Fibroblast of skin of right biceps (primary cell): ENCODE measurements at regions not wholly inside any gene's neighbourhood (a gene's known extent, or its start where the extent isn't known, plus 50 kb on each side); places are given as distances from the start of the nearest gene placed in this dataset.
A peak's percentile ranks its signal among the peaks of the same experiment; 100 is the strongest.

ENCODE experiments used
- DNase-seq: peaks from one replicate; pipeline ENCODE4 v3.0.0-alpha.2; 2013

DNA sequence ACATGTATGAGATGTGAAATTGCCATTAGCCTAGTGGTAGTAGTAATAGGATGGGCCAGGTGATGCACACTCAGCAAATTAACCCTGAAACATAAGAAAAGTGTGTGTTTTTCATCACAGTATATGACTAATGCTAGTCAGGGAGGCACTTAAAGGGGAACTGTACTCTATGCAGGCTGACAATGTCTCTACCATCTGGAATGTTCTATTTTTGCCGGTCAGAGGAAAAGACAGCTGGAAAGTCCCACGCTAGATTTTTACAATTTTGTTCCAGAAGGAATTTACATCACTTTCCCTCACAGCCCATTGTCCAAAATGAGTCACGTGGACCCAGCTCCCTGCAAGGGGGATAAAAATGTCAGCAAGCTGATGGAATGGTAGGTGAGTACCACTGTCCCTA, 746.3 kb upstream of the CHAC2 start:
- DNase-seq = peak; percentile 66

DNA sequence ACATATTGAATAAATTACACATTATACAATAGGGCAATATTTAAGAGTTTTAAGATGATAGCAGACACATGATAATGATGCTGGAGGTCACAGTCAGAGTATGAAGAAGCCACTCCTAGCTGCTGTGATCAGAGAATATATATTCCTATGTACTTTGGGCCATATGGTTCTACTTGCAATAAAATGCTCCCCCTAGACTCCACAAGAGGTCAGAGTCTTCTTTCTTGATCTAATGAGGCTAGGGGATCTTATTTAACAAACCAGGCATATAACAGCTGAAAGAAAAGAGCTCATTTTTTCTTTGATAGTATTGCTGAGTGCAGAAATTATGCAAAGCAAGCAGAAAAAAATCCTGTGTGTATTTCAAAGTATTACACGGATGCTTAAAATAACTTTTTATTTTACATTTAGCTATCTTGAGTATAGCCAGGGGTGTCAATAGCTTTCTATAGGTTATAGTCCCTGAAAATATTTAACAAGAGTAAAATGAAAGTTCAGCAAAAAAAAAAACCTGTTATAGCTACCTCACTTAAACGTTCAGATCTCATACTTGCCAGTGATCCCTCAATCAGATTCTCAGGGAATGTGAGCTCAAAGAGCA, 748.7 kb upstream of the CHAC2 start:
- peak; percentile 36 for DNase-seq

DNA sequence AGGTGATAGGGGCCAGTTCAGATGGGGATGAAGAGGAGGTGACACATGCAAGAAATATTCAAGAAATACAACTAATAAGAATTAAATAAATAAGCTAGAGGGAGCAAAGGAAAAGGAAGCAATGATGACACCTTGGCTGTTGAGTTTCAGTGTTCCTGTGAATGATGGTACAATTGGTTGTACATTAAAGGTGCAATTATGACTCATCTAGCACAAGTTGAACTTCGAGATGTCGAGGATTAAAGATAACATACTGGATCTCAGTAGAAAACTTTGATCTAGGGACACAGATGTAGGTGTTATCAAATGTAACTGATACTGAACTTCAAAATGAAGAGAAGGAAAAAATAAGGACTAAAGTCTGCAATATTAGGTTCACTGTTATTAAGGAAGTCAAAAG, 760.6 kb upstream of the CHAC2 start:
- no peak for DNase-seq

DNA sequence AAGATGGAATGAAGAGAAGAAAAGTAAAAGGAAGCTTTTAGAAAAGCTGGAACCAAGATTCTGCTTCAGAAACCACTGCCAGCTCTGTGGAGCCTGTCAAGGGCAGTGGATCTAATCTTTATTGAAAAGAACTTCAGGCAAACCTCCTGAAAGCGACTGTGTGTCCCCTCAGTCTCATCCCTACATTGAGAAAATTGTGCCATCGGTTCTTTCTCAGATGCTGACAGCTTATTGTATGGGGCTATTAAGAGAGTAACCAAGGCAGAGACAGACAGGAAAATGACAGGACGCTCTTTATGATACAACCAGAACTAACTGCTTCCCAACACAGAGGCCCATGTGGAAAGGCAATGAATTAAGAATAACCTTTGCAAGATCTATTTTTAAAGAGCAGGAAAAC, 763.2 kb upstream of the CHAC2 start:
- DNase-seq = no peak

DNA sequence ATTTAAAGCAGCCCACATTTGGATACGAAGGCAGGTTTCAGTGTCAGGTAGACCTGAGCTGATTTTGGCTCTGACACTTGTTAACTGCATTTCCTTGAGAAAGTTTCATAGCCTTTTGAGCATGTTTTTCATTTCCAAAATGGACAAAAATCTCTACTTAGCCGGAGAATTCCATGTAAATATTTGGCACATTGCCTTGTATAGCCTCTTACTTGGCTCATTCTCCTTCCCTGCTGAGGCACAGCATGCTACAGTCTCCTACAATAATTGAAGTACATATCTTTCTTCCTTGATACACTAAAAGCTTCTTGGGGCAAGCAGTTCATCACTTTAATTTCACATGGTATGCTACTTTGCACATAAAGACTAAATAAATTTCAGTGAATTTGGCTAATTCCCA, 772.2 kb upstream of the CHAC2 start:
- no peak for DNase-seq

DNA sequence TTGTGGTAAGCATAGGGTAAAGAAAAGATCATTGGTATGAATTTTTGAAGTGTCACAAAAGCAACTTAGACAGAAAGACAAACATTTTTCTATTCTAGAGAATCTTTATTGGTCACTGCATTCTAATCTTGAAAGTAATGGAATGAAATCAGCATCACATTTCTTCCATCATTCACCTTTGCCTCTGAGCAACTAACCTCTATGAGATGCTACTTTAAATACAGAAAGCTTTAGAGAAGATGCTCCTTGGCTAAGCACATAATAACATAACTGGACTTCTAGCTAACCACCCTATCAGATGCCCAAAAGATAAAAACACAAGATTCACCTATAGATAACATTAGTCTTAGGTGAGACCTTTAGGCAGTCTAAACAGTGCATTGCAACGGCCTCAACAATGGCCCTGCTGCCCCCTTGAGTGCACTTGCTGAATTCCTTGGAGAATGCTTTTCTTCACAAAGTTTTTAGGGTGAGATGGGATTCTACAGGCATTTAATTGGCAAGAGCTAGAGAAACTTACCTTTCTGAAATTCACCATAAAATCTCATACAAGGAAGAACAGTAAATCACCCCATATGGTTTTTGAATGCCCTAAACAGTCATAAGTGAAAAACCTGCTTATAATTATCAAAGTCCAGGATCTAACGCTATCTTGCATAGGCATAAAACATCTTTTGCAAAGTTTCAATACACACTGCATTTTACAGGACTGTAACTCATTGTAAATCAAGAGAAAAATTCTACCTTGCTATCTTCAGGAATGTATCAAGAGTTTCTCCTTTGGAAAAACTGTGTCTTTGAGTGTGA, 791.3 kb upstream of the CHAC2 start:
- DNase-seq = peak; percentile 26

DNA sequence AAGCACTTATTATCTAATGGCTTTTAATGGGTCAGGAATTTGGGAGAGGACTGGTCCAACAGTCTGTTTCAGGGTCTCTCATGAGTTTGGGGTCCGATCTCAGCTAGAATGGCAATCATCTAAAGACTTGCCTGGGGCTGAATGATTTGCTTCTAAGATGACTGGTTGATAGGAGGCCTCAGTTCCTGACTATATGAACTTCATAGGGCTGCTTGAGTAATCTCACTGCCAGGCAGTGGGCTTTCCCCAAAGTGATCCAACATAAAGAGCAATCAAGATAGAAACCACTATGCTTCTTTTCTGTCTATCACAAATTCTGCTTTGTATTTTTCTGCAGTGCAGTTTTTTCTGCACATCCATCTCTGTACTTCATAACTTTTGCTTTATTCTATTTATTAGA, 793.5 kb upstream of the CHAC2 start:
- no peak for DNase-seq

DNA sequence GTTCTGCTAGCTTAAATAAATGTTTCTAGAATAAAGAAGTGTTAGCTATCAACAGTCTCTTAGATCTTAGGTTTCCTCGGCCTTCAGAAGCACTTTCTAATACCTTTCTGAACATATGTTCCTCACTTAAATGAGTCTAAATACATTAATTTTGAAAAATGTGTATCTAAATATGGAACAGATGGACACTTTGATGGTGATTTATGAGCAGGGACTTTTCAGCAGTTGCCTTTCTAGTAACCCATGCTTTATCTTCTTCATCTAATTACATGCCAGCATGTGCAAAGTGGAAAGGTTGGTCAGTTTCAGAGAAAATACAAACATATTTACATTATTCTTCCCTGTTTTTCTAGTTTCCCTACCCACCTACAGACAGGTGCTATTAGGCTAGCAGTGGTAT, 797.0 kb upstream of the CHAC2 start:
- no peak for DNase-seq

DNA sequence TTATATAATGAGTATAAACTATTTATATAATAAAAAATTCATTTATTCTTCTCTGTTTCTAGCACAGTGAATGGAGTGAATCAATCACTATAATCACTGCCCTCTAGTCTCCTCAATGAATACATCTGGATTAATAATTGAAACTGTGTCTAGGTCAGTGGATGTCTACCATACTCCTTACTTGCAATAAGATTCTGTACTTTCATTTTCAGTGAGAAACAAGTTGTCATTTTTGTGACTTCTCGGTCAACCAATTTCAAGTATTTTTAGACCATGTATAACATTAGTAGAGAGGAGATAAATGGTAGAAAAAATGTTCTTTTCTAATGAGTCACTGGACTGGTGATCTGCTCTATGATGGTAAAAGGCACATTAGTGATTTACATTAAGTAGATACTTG, 799.6 kb upstream of the CHAC2 start:
- DNase-seq = no peak

DNA sequence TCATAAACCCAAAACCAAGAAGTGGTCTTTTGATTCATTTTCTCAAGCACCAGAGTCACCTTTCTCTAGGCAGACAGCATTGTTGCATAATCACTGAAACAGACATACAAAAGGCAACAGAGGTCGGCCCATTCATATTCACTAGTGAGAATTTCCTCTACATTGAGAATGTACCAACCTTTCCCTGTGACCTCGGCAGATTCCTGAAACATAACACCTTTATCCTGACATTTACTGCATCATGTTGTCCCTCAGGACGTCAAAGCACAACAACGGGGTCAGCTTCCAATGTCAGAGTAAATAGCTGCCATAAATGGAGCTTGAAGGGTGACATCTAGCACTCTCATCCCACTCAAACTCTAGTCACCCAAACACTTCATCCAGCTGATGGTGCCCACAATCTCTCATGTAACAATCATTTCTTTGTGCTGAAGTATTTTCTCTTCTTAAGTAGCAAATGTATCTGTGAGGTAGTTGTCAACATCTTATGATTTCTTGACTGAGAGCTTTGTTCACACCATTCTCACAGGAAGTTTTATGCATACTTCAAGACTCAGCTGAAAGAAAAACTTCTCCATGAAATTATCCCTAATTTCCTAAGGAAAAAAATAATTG, 802.6 kb upstream of the CHAC2 start:
- DNase-seq = no peak

DNA sequence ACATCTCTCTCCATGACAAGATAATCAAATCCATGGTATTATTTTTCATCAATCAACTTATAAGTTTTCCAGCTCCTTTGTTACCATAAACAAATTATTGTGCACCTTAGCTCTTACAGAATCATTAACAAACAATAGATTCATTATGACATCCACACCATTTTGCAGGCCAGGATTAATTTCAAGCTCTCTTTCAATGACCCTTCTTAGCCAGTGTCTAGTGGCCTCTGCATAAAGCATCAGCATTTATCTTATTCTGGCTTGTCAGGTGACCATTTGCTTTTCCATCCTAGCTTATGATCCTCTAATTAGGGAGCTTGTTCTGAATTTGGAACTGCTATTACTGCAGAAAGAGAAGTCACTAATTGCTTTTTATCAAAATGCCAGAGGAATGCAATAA, 806.2 kb upstream of the CHAC2 start:
- DNase-seq = no peak

DNA sequence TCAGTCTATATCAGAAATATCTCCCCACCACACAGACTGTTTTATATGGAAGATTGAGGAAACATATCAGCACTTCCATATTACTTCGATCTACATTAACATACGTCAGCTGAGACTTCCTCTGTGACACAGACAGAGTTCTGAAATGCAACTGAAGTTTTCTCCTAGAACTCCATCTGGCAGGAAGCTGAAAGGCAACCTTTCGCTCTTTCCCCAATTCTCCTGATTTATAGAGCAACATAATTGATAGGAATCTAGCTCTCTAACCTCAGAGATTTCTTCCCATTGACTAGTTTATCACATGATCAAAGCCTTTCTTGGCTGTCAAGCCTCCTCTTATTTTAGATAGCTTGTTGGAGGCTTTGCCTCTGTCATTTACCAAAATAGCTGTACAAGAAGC, 806.7 kb upstream of the CHAC2 start:
- no peak for DNase-seq

DNA sequence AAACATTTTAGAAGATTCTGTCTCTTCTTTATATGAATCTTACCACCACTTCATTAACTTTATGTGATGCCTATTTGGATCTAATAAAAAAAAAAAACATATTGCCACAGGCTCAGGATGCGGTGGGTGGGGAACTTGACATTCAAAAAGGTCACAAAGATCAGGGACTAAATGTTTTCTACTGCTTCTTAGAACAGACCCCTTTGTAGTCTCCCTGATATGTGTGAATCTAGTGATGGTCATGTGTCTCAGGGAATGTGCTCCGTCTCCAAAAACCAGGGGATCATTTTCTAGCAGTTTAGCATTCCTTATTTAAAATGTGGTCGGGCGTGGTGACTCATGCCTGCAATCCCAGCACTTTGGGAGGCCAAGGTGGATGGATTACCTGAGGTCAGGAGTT, 807.8 kb upstream of the CHAC2 start:
- DNase-seq = no peak

DNA sequence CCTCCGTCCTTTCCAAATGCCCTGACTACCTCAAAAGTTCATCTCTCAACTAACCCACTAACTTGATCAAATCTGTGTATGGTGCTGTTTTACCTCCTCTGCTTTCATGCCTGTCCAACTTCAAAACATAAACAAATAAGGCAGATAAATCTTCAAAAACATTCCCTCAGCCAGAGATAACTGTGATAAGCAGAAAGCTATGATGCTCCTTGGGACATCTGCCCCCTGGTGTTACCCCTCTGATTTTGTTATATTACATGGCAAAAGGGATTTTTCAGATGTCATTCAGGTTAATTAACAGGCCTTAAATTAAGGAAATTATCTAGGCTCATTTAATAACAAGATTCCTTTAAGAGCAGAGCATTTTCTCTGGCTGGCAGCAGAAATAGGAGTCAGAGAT, 810.8 kb upstream of the CHAC2 start:
- no peak for DNase-seq

DNA sequence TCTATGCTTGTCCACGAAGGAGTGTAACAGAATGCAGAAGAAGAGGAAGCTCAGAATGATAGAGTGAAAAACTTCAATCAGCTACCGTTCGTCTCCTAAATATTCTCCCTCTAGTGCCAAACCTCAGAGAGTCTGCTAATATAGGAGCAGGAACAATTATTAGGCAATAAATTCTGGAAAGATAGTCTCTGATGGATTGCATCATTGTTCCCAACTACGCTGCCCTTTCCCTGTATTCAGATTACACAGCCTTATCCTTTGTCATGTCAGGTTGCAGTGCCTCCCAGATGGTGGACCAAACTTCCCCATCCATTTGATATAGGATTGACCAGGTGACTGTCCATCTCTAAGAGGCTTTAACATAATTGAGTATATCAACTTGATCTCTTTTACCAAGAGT, 811.5 kb upstream of the CHAC2 start:
- DNase-seq = no peak

DNA sequence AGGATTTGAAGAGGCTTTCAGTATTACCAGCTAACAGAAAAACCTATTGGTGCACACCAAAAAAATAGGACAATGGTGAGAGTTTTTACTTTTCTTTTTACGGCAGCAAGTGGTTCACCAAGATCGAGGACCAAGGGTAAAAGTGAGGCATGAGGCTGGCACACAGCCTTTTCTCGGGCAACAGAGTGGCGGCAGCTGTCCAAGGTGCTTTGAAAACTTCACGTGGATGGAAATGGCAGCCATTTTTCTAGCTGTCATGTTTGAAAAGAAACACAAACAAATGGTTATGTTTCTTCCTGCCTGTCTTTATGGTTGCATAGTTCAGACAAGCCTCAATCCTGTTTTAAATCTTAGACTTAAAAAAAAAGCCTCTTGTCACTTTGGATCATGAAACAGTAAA, 812.5 kb upstream of the CHAC2 start:
- no peak for DNase-seq

DNA sequence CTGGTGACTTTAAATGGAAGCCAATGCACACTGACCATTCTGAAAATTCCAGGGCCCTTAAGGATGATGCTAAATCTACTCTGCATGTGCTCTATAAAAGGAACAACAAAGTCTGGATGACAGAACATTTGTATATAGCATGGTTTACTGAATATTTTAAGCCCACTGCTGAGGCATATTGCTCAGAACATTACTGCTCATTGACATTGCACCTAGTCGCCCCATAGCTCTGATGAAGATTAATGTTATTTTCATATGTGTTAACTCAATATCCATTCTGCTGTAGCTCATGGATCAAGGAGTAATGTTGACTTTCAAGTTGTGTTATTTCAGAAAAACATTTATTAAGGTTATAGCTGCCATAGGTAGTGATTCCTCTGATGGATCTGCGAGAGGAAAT, 827.5 kb upstream of the CHAC2 start:
- no peak for DNase-seq

DNA sequence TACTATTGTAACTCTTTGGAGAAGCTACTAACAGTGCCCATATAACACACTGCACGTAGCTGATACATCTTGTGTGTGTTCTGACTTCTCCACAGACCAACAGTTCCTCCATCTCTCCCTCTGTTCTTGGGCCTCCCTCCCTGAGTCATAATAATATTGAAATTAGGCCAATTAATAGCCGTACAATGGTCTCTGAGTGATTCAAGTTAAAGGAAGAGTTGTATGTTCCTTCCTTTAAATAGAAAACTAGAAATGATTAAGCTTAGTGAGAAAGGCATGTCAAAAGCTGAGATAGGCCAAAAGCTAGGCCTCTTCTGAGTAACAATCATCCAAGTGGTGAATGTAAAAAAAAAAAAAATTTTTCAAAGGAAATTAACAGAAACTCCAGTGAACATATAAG, 828.4 kb upstream of the CHAC2 start:
- no peak for DNase-seq

DNA sequence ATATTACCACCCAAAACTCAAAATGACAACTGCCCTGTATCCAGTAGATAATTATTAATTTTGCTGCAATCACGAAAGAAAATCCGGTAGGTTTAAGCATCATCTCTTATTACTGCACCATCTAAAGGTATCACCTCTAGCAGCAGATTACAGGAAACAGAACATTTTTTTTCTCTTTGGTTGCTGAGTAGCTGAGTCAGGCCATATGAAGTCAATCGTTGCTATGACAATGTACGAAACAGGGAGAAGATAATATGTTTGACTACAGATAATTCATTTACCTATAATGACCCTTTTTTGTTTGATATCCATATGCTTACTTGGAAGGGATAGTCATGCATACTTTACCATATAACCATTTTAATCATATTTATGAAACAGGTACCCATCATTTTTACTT, 831.6 kb upstream of the CHAC2 start:
- DNase-seq = no peak

DNA sequence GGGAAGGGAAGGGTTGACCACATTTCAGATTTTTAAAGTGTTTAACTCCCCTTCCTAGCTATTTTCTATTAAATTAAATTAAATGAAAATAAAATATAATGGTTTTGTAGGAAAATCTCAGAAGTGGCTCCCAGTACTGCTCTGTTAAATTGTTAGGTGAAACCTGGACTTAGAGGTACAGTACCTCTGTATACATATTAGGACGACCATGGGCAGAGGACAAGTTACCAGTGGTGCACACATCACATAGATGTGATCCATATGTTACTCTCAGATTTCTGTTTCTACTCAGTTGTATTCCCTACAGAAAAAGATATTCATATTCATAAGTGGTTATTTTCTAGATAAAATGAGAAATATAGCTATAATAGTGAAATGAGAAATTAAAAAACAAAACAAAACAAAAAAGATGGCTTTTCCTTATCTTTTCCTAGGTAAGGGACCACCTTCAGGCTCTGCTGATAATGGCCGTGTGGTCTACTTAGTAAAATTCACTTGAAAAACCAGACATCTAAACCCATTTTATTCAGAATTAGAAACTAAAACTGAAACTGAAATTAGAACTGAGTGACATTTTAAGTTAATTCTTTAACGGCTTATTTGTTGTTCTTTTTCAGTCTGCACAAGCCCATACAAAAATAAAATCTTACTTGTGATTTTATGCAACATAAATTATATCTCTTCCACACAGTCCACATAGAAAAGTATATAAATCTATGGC, 832.5 kb upstream of the CHAC2 start:
- DNase-seq = no peak

DNA sequence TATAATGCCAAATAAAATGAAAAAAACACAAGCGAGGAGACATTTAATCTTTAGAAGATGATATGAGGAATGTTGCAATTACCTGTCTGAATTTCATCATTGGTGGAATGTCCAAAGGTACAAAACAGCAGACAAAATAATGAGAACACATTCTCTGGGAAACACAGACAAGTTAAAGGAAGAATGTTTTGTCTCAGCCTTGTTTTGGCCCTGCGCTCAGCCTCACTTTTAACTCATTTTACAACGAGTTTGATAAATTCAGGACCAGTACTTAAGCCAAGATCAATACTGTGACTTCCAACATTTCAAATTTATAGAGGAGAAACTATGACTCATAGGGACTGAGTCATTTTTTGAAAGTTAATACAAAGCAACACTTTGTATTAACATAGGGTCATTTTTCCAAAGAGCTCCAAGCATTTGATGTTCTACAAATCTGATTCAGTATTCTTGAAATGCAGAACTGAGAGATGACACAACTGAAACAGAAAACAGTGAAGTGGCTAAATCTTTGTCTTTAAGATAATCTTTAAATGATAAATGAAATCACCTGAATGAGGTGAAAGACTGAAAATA, 833.2 kb upstream of the CHAC2 start:
- DNase-seq = peak; percentile 76

DNA sequence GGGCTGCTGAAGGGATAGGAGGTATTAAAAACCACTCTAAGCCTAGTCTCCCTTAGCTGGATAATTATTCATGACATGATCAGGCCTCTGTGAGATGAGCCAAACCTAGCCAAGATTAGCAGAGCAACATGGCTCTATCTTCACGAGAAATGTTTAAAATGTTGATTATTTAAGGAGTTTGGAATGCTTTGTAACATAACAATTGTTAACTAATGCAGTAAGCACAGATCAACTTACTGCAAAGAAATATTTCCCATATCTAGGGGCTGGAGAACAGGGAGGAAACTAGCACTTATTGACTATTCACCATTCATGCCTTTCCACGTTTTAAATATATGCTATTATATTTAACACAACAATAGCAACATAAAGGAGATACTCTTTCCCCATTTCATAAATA, 833.7 kb upstream of the CHAC2 start:
- DNase-seq = peak; percentile 37

DNA sequence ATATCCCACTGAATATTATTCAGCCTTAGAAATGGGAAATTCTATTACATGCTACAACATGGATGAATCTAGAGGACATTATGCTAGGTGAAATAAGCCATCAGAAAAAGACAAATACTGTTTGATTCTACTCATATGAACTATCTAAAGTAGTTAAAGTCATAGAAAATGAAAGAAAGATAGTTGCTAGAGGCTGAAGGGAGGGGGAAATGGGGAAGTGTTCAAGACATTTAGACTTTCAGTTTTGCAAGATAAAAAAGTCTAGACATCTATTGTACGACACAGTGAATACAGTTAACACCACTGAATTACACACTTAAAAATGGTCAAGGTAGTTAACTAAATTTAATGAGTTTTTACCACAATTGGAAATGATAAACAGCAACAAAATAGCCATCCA, 835.9 kb upstream of the CHAC2 start:
- no peak for DNase-seq

DNA sequence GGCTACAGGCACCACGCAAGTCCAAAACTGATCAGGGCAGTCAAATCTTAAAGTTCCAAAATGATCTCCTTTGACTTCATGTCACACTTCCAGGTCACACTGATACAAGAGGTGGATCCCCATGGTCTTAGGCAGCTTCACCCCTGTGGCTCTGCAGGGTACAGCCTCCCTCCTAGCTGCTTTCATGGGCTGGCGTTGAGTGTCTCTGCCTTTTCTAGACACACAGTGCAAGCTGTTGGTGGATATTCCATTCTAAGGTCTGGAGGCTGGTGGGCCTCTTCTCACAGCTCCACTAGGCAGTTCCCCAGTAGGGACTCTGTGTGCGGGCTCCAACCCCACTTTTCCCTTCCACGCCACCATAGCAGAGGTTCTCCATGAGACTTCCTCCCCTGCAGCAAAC, 838.2 kb upstream of the CHAC2 start:
- DNase-seq = no peak
